ENCODE measurements at regions not wholly inside any gene's neighbourhood (a gene's known extent, or its start where the extent isn't known, plus 50 kb on each side); places are given as distances from the start of the nearest gene placed in this dataset.

- 66% methylated on average over 5 of the region's 5 CpGs for WGBS (ENCODE audit: insufficient coverage, insufficient replicate concordance, low lambda C conversion rate, missing lambda C conversion rate)
- no peaks in the 10 kb centered on the region for H4K20me1 ChIP-seq (ENCODE audit: control insufficient read depth, insufficient read depth)
- no TSS peak for BruUV-seq (replicated peaks)
- DNase-seq (ENCODE audit: low read depth, low spot score) (peak; percentile 76), ATAC-seq (peak; percentile 67), FAIRE-seq (no peak)
- ChIA-PET POLR2A (interaction anchor here (0.6 kb wide), 1 partner anchor 169 kb away, joined by 5 read pairs; no protein-coding TSS in a partner anchor), RAD21 (ENCODE audit: unreplicated experiment) (no interaction called here), CTCF (no interaction called here), SMC1A (ENCODE audit: uncharacterized antibody, unreplicated experiment) (no interaction called here)
- no peak overlapping the region for H3K4me3 ChIP-seq
- no peak overlapping the region for H3K9ac ChIP-seq (ENCODE audit: control insufficient read depth, insufficient read depth, low read length)
- peak overlapping the region; percentile 45; the same call in 1 of the 2 replicates for H3K27ac ChIP-seq (ENCODE audit: control insufficient read depth, insufficient read depth)
- H3K27me3 ChIP-seq (replicated peaks in 1 of 2; ENCODE audit: control insufficient read depth in 2 of 2, insufficient read depth in 2 of 2, low read length in 1 of 2): no peaks in the 10 kb centered on the region
- intact Hi-C loops (cut with micrococcal nuclease; ENCODE audit: unreplicated experiment) (no loop called here), in situ Hi-C loops (cut with MboI) (no loop called here)
- no peak overlapping the region for H2AFZ ChIP-seq (ENCODE audit: control insufficient read depth, low read depth, low read length)
- H3K9me3 ChIP-seq (replicated peaks; ENCODE audit: control insufficient read depth, insufficient read depth, low read length): no peaks in the 10 kb centered on the region; the same call in 1 of the 3 replicates
- peaks cover 30% of the 10 kb centered on the region for H3K4me1 ChIP-seq (ENCODE audit: control insufficient read depth, insufficient read depth, low read length)
- peak overlapping the region; percentile 15 for H3K4me2 ChIP-seq (ENCODE audit: control insufficient read depth, insufficient read depth)
- H3K79me2 ChIP-seq (ENCODE audit: control insufficient read depth, insufficient read depth, low read length): no peaks in the 10 kb centered on the region
- H3K36me3 ChIP-seq (ENCODE audit: control insufficient read depth in 2 of 2, insufficient read depth in 2 of 2, low read length in 1 of 2): no peaks in the 10 kb centered on the region
- peak; percentile 50; the same call in 1 of the 2 replicates for TF ChIP-seq MEF2A (IDR thresholded peaks at IDR 0.05; ENCODE audit: insufficient read depth, low read depth, low read length)
- no peak for TF ChIP-seq NFXL1 (IDR thresholded peaks at IDR 0.05; ENCODE audit: borderline replicate concordance)
- no peak for TF ChIP-seq E2F4 (IDR thresholded peaks at IDR 0.05; ENCODE audit: low read depth, low read length)
- TF ChIP-seq ZNF217 (IDR thresholded peaks at IDR 0.05): no peak
- TF ChIP-seq BRCA1 (IDR thresholded peaks at IDR 0.05; ENCODE audit: low read depth, low read length): no peak
- no peak for TF ChIP-seq NKRF (conservative IDR thresholded peaks at IDR 0.05)
- TF ChIP-seq SRF (IDR thresholded peaks at IDR 0.05; ENCODE audit: low read depth in 2 of 2, low read length in 2 of 2): 0 out of 4 replicates have a peak, but pooled peaks of 1 of the 2 experiments have one; percentile 15
- no peak for TF ChIP-seq ZBTB4 (CRISPR knock-in tag; IDR thresholded peaks at IDR 0.05)
- TF ChIP-seq CEBPB (IDR thresholded peaks at IDR 0.05; ENCODE audit: borderline replicate concordance in 1 of 2, low read depth in 2 of 2, low read length in 2 of 2): no peak
- TF ChIP-seq POLR2AphosphoS5 (IDR thresholded peaks at IDR 0.05; ENCODE audit: low read length): no peak
- peak; percentile 84 to 90 for TF ChIP-seq BHLHE40 (IDR thresholded peaks at IDR 0.05; ENCODE audit: borderline replicate concordance in 1 of 2, low read depth in 2 of 2, low read length in 1 of 2)
- TF ChIP-seq HCFC1 (IDR thresholded peaks at IDR 0.05; ENCODE audit: low read length): no peak
- TF ChIP-seq SIN3A (IDR thresholded peaks at IDR 0.05; ENCODE audit: low read depth, low read length): no peak
- TF ChIP-seq PKNOX1 (IDR thresholded peaks at IDR 0.05): peak; percentile 80
- no peak for TF ChIP-seq EP300 (IDR thresholded peaks at IDR 0.05; ENCODE audit: borderline replicate concordance in 1 of 2, control insufficient read depth in 1 of 2, low read depth in 2 of 2, low read length in 2 of 2)
These were observed 92.3 kb upstream of the PKDCC start for GRCh38 chr2:41955316-41956043.

Data from GM12878 (cell line).